ENCODE measurements at regions not wholly inside any gene's neighbourhood (a gene's known extent, or its start where the extent isn't known, plus 50 kb on each side); places are given as distances from the start of the nearest gene placed in this dataset.
"Not testable (repeated sequence)": the region's sequence is repeated elsewhere in the genome, so short reads cannot be mapped to it uniquely, and the experiment has no call there.

GRCh38 chr5:112552216-112552615, 133.1 kb upstream of the EPB41L4A start:
- TF ChIP-seq CTCF (IDR thresholded peaks at IDR 0.05; ENCODE audit: low read depth, low read length), result no peak
- H3K4me3 ChIP-seq (ENCODE audit: low read depth, low read length), result no peak overlapping the region

GRCh38 chr5:112552791-112553190, 133.7 kb upstream of the EPB41L4A start:
- no peak for TF ChIP-seq CTCF (IDR thresholded peaks at IDR 0.05; ENCODE audit: low read depth, low read length)

GRCh38 chr5:112554101-112554977, 135.3 kb upstream of the EPB41L4A start:
- no peak for TF ChIP-seq CTCF (IDR thresholded peaks at IDR 0.05; ENCODE audit: low read depth, low read length)
- H3K4me3 ChIP-seq (ENCODE audit: low read depth, low read length), result no peak overlapping the region

More at GRCh38 chr5:112552791-112553190, 133.7 kb upstream of the EPB41L4A start:
- no peak overlapping the region for H3K4me3 ChIP-seq (ENCODE audit: low read depth, low read length)

- no peak overlapping the region for H3K4me3 ChIP-seq (ENCODE audit: low read depth, low read length)
- TF ChIP-seq CTCF (IDR thresholded peaks at IDR 0.05; ENCODE audit: low read depth, low read length), result no peak
These were observed 136.1 kb upstream of the EPB41L4A start for GRCh38 chr5:112555197-112555596.

GRCh38 chr5:112555691-112556090, 136.6 kb upstream of the EPB41L4A start:
- TF ChIP-seq CTCF (IDR thresholded peaks at IDR 0.05; ENCODE audit: low read depth, low read length), result no peak
- H3K4me3 ChIP-seq (ENCODE audit: low read depth, low read length), result no peak overlapping the region

GRCh38 chr5:112559501-112559900, 140.4 kb upstream of the EPB41L4A start:
- H3K4me3 ChIP-seq (ENCODE audit: low read depth, low read length), result not testable (repeated sequence)

GRCh38 chr5:112560371-112560770, 141.3 kb upstream of the EPB41L4A start:
- no peak for TF ChIP-seq CTCF (IDR thresholded peaks at IDR 0.05; ENCODE audit: low read depth, low read length)
- no peak overlapping the region for H3K4me3 ChIP-seq (ENCODE audit: low read depth, low read length)

Measured in WI38 (cell line).